ENCODE measurements at regions not wholly inside any gene's neighbourhood (a gene's known extent, or its start where the extent isn't known, plus 50 kb on each side); places are given as distances from the start of the nearest gene placed in this dataset.

DNA sequence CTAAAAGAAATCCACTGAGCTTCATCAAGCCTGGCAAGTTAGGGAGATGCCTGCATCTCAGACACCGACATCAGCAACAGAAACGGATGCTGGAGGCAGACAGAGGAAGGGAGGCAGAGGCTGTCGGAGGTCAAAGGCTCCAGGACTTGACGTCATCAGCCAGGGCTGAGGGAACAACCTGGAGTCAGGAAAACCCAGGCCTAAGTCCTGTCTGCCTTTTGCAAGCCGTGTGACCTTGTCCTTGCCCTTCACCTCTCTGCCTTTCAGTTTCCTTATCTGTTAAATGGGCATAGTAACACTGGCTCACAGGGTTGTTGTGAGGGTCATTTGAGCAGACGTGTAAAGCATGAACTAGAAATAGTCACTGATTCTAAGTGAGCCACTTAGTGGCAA is 194.2 kb downstream of the BCL11B start:
- TF ChIP-seq, protein P1, sequence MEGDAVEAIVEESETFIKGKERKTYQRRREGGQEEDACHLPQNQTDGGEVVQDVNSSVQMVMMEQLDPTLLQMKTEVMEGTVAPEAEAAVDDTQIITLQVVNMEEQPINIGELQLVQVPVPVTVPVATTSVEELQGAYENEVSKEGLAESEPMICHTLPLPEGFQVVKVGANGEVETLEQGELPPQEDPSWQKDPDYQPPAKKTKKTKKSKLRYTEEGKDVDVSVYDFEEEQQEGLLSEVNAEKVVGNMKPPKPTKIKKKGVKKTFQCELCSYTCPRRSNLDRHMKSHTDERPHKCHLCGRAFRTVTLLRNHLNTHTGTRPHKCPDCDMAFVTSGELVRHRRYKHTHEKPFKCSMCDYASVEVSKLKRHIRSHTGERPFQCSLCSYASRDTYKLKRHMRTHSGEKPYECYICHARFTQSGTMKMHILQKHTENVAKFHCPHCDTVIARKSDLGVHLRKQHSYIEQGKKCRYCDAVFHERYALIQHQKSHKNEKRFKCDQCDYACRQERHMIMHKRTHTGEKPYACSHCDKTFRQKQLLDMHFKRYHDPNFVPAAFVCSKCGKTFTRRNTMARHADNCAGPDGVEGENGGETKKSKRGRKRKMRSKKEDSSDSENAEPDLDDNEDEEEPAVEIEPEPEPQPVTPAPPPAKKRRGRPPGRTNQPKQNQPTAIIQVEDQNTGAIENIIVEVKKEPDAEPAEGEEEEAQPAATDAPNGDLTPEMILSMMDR (conservative IDR thresholded peaks at IDR 0.05; ENCODE audit: low read depth, low read length), result no peak
- TF ChIP-seq NFE2L2 (IDR thresholded peaks at IDR 0.05; ENCODE audit: low read depth, low read length), result no peak
- no peak for TF ChIP-seq RAD21 (IDR thresholded peaks at IDR 0.05; ENCODE audit: low read length)
- TF ChIP-seq FOS (IDR thresholded peaks at IDR 0.05; ENCODE audit: low read depth, low read length), result no peak
- TF ChIP-seq CHD1 (IDR thresholded peaks at IDR 0.05; ENCODE audit: low read depth, low read length), result no peak
- TF ChIP-seq POLR2A (IDR thresholded peaks at IDR 0.05; ENCODE audit: low read depth, low read length), result no peak

Data from IMR-90 (cell line).